ENCODE measurements at regions not wholly inside any gene's neighbourhood (a gene's known extent, or its start where the extent isn't known, plus 50 kb on each side); places are given as distances from the start of the nearest gene placed in this dataset.

- H3K9ac ChIP-seq (replicated peaks; ENCODE audit: extremely low read depth, insufficient read depth, low read length): no peak overlapping the region
These were observed 177.9 kb upstream of the ZNF184 start for GRCh38 chr6:27650620-27651370.

More at GRCh38 chr6:27650620-27651370, 177.9 kb upstream of the ZNF184 start:
- intact Hi-C loops (cut with micrococcal nuclease) (no loop called here), dilution Hi-C loops (cut with MboI; ENCODE audit: extremely low pct_ligation_motif_present, low sequenced_read_pairs) (no loop called here)
- Histone ChIP-seq H3K79me2 (ENCODE audit: control insufficient read depth, insufficient read depth, low read length) (no peaks in the 10 kb centered on the region), H3K9me1 (replicated peaks; ENCODE audit: control insufficient read depth, extremely low read depth, insufficient read depth, low read length) (no peaks in the 10 kb centered on the region), H3K4me1 (ENCODE audit: control insufficient read depth, extremely low read depth, insufficient read depth, low read length) (no peaks in the 10 kb centered on the region), H3K4me3 (replicated peaks in 1 of 3; ENCODE audit: insufficient read depth in 1 of 3, low read depth in 1 of 3, low read length in 3 of 3) (no peak overlapping the region), H3K4me2 (ENCODE audit: insufficient read depth, low read length) (peak overlapping the region; percentile 12), H2AFZ (ENCODE audit: low read depth, low read length) (no peak overlapping the region), H4K20me1 (replicated peaks; ENCODE audit: control insufficient read depth, extremely low read depth, insufficient read depth, low read length) (no peaks in the 10 kb centered on the region), H3K27me3 (ENCODE audit: control insufficient read depth in 2 of 2, insufficient read depth in 2 of 2, low read length in 2 of 2) (peaks cover 0 to 2% of the 10 kb centered on the region in 2 experiments), H3K27ac (ENCODE audit: insufficient read depth, low read depth, low read length) (no peak overlapping the region), H3K9me3 (replicated peaks; ENCODE audit: control insufficient read depth, insufficient read depth, low read length) (no peaks in the 10 kb centered on the region), H3K36me3 (ENCODE audit: control insufficient read depth in 2 of 2, extremely low read depth in 1 of 2, insufficient read depth in 2 of 2, low read length in 2 of 2) (no peaks in the 10 kb centered on the region)
- ChIA-PET POLR2A (no interaction called here), CTCF (no interaction called here)
- no TSS peak for BruUV-seq (replicated peaks)
- no peak for TF ChIP-seq EZH2 (IDR thresholded peaks at IDR 0.05; ENCODE audit: borderline replicate concordance, low read depth, low read length, severe bottlenecking)
- peak in 1 of 2 donors; percentile 17 for TF ChIP-seq CTCF (IDR thresholded peaks at IDR 0.05; ENCODE audit: extremely low read depth in 1 of 2, insufficient read depth in 1 of 2, low read depth in 1 of 2, low read length in 2 of 2)
- FAIRE-seq (no peak), DNase-seq (ENCODE audit: low read depth, low spot score) (peak; percentile 22)

Data from endothelial cell of umbilical vein (primary cell).